ENCODE measurements at regions not wholly inside any gene's neighbourhood (a gene's known extent, or its start where the extent isn't known, plus 50 kb on each side); places are given as distances from the start of the nearest gene placed in this dataset.
"Not testable (repeated sequence)": the region's sequence is repeated elsewhere in the genome, so short reads cannot be mapped to it uniquely, and the experiment has no call there.

DNA sequence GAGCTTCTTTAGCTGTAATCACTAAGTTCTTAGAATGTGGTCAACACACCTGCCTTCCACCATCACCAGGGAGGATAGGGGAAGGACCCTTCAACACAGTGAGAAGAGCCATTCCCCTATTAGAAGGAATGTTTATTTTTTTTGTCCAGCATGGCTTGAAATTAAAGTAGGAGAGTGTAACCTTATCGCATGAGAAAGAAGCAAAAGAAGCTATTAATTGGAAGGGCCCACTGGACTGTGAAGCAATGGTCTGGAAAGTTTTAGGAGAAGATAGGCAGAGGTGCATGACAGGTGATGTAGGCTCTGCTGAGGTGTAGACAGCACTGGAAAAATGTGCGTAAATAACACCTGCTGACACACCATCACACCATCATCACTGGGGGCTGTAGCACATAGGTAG is 1526.0 kb downstream of the MAT2B start:
- 0 out of 2 replicates have a peak overlapping the region, but pooled peaks have one; percentile 7 for H3K27ac ChIP-seq
- TF ChIP-seq, protein P1, sequence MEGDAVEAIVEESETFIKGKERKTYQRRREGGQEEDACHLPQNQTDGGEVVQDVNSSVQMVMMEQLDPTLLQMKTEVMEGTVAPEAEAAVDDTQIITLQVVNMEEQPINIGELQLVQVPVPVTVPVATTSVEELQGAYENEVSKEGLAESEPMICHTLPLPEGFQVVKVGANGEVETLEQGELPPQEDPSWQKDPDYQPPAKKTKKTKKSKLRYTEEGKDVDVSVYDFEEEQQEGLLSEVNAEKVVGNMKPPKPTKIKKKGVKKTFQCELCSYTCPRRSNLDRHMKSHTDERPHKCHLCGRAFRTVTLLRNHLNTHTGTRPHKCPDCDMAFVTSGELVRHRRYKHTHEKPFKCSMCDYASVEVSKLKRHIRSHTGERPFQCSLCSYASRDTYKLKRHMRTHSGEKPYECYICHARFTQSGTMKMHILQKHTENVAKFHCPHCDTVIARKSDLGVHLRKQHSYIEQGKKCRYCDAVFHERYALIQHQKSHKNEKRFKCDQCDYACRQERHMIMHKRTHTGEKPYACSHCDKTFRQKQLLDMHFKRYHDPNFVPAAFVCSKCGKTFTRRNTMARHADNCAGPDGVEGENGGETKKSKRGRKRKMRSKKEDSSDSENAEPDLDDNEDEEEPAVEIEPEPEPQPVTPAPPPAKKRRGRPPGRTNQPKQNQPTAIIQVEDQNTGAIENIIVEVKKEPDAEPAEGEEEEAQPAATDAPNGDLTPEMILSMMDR (IDR thresholded peaks at IDR 0.05): no peak
- no peak for TF ChIP-seq ZFX (IDR thresholded peaks at IDR 0.05; ENCODE audit: borderline replicate concordance)

DNA sequence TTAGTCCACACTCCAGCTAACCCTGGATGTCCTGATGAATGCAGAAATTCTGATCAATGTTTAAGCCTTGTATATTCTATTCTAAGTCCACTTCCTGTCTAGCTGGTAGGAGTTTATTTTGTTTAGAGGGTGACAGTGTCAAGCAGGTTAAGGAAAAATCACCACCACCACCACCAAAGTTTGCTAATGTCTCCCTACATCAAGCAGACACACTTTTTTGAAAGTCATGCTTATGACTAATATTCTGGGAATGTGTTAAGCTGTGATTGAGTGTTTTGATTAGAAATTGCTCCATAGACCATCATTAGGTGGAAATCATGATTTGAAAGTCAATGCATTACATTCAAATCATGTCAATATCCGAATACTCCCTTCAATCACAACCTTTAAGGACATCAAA is 1530.1 kb downstream of the MAT2B start:
- H3K27ac ChIP-seq: no peak overlapping the region
- TF ChIP-seq ZFX (IDR thresholded peaks at IDR 0.05; ENCODE audit: borderline replicate concordance): no peak
- TF ChIP-seq, protein P1 (IDR thresholded peaks at IDR 0.05): no peak

DNA sequence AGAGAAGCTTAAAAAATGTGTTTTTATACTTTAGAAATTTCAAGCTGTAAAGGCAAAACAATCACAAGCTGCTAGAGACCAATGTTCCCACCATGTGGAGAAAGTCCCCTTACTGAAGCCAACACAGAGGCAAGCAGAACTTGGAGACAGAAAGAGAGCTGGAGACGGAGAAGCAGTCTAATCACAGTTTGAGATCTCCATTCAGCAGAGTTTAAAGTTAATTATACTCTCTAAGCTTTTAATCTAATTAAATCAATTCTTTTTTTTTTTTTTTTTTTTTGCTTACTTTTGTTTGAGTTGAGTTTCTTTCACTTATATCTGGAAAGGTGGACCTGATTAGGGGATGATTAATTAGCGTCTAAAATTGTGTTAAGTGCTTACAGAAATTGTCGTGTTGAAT is 1534.3 kb downstream of the MAT2B start:
- no peak overlapping the region for H3K27ac ChIP-seq
- TF ChIP-seq ZFX (IDR thresholded peaks at IDR 0.05; ENCODE audit: borderline replicate concordance): no peak
- TF ChIP-seq, protein P1 (IDR thresholded peaks at IDR 0.05): no peak

DNA sequence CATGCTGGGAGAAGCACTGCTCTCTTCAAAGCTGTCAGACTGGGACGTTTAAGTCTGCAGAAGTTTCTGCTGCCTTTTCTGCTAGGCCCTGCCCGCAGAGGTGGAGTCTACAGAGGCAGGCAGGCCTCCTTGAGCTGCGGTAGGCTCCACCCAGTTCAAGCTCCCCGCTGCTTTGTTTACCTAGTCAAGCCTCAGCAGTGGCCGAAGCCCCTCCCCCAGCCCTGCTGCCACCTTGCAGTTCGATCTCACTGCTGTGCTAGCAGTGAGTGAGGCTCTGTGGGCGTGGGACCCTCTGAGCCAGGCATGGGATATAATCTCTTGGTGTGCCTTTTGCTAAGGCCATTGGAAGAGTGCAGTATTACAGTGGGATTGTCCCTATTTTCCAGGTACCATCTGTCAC is 1540.5 kb downstream of the MAT2B start:
- H3K27ac ChIP-seq: not testable (repeated sequence)

DNA sequence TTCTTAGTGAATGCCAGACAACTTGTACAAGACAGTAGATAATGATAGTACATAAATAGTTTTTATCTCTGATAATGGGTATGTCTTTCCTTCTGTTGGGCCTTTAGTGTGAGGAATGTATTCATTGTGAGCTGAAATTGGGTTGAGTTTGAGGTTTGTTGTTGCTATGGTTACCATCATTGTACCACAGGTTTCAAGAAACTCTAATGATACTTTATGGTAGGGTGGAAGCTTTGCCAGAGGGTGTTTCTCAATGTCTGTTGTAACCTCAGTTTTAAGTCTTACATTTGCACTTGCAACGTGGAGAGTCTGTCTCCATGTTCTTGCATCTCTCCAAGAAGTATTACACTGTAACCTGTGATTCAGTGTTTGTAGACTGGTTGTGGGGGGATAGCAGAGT is 1550.1 kb downstream of the MAT2B start:
- H3K27ac ChIP-seq: no peak overlapping the region; the same call in 1 of the 2 replicates
- TF ChIP-seq, protein P1 (IDR thresholded peaks at IDR 0.05): no peak
- TF ChIP-seq ZFX (IDR thresholded peaks at IDR 0.05; ENCODE audit: borderline replicate concordance): no peak

DNA sequence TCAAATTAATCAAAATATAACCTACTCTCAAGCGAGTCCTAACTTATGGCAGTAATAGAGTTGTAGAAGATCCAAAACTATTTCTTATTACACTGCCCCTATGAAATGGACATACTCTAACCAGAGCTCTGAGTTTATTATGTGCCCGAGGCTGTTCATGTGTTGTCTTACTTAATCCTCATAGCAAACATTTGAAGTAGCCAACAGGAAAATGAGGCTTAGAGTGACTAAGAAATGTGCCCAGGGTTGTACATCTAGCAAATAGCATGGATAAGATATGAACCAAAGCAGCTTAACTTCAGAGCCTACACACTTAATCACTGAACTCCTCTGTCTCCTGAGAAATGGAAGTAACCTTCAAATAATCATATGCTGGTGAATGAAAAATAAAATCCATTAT is 1551.7 kb downstream of the MAT2B start:
- no peak for TF ChIP-seq ZFX (IDR thresholded peaks at IDR 0.05; ENCODE audit: borderline replicate concordance)
- TF ChIP-seq, protein P1 (IDR thresholded peaks at IDR 0.05): no peak

DNA sequence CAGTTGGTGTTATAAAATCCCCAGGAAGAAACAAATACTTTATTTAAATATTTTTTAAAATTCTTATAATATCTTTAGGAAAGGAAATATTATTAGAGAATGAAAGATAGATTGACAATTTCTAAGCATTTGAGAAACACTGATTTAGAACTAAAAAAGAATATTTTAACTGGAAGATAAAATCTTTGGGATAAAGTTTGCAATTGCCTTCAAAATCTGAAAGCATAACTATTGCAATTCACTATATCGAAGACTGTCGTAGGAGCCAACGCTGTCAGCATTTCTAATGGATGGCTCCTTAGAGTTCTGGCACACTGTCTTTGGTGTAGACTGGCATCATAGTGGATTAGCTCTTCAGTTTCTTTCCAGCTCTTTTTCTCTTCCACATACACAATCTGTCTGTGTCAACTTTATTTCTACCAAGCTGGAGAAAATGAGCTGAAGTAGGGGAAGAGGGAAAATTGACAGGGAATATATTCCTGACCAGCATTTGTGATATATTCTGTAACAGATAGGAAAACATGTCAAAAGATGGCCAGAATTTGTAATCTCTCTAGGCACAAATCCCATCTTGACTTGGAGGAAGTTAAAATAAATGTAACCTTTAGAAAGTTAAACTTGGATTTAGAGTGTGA is 1561.4 kb downstream of the MAT2B start:
- no peak overlapping the region for H3K27ac ChIP-seq
- TF ChIP-seq ZFX (IDR thresholded peaks at IDR 0.05; ENCODE audit: borderline replicate concordance): no peak
- TF ChIP-seq, protein P1 (IDR thresholded peaks at IDR 0.05): no peak

More for the DNA sequence above, 1551.7 kb downstream of the MAT2B start:
- peak overlapping the region; percentile 92 for H3K27ac ChIP-seq

DNA sequence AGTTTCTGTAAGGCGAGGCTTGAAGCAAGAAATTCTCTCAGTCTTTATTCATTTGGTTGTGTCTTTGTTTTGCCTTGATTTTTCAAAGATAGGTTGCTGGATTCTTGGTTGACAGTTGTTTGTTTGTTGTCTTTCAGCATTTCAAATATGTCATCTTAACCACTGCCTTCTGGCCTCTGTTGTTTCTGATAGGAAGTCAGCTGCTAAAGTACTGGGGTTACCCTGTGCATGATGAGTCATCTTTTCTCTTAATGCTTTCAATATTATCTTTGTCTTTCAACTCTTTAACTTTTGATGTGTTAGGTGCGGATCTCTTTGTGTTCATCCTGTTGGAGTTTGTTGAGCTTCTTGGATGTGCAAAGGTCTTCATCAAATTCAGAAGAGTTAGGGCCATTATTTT is 1571.3 kb downstream of the MAT2B start:
- 0 out of 2 replicates have a peak overlapping the region, but pooled peaks have one; percentile 19 for H3K27ac ChIP-seq

More for the DNA sequence above, 1571.3 kb downstream of the MAT2B start:
- TF ChIP-seq ZFX (IDR thresholded peaks at IDR 0.05; ENCODE audit: borderline replicate concordance): no peak
- TF ChIP-seq, protein P1 (IDR thresholded peaks at IDR 0.05): no peak
